ENCODE measurements at regions not wholly inside any gene's neighbourhood (a gene's known extent, or its start where the extent isn't known, plus 50 kb on each side); places are given as distances from the start of the nearest gene placed in this dataset.

DNA sequence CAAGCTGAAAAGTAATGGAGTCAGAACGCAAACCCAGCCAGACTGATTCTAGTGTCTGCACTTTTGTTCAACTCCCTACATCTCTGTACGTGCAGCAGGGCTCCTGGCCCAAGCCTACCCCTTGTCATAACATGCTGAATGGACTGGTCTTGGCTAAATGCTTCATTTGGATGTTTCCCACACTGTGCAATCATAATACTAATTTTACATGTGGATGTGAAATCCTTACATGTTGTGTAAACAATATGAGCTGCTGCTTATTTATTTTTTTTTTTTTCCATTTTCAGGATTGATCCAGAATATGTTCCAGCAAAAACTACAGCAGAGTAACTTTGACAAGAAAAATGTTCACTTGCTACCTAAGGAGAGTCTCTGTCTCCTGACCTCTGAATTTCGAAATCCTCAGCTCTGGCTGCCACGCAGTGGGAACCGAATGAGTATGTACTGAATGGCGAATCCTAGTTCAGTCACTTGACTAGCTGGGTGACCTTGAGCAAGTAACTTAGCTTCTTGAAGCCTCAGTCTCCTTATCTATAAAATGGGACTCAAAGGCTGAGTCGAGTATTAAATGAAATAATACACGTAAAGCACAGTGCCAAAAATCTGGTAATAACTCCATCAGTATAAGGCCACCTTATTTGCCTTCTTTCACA is 133.4 kb downstream of the EHF start:
- TF ChIP-seq, protein P1, sequence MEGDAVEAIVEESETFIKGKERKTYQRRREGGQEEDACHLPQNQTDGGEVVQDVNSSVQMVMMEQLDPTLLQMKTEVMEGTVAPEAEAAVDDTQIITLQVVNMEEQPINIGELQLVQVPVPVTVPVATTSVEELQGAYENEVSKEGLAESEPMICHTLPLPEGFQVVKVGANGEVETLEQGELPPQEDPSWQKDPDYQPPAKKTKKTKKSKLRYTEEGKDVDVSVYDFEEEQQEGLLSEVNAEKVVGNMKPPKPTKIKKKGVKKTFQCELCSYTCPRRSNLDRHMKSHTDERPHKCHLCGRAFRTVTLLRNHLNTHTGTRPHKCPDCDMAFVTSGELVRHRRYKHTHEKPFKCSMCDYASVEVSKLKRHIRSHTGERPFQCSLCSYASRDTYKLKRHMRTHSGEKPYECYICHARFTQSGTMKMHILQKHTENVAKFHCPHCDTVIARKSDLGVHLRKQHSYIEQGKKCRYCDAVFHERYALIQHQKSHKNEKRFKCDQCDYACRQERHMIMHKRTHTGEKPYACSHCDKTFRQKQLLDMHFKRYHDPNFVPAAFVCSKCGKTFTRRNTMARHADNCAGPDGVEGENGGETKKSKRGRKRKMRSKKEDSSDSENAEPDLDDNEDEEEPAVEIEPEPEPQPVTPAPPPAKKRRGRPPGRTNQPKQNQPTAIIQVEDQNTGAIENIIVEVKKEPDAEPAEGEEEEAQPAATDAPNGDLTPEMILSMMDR (IDR thresholded peaks at IDR 0.05 in 8 of 11, conservative IDR thresholded peaks at IDR 0.05 in 3 of 11): no peak
- no peak for TF ChIP-seq POLR2A (IDR thresholded peaks at IDR 0.05)

Measured in spleen (tissue), 7 donors.